Calu3 (cell line): ENCODE measurements at regions not wholly inside any gene's neighbourhood (a gene's known extent, or its start where the extent isn't known, plus 50 kb on each side); places are given as distances from the start of the nearest gene placed in this dataset.

Source experiments
- BruUV-seq: library from RNA; stranded (reverse); fragments of 400-500 nt; replicated peaks from 2 replicates; lab custom pipeline; 2021; lab: Mats Ljungman, UMichigan
- CTCF ChIA-PET: fragments of 300-600 bp; sonication (Branson Sonifier 250); formaldehyde crosslinking; loops from one replicate; lab custom pipeline; 2022; ENCODE audit warnings: antibody characterized with exemption; lab: Charles Lee
- DNase-seq: peaks from one replicate; pipeline ENCODE4 v3.0.0; 2022
- H3K27ac Mint-ChIP-seq: one replicate; pipeline ENCODE4 v1.8.0; 2022; ENCODE audit warnings: mixed read lengths; ENCODE audit not compliant: unreplicated experiment
- H3K27me3 Mint-ChIP-seq: one replicate; pipeline ENCODE4 v1.8.0; 2022; ENCODE audit warnings: mixed read lengths; ENCODE audit not compliant: unreplicated experiment
- H3K36me3 Mint-ChIP-seq: one replicate; pipeline ENCODE4 v1.8.0; 2022; ENCODE audit warnings: mild to moderate bottlenecking, moderate library complexity, mixed read lengths; ENCODE audit not compliant: insufficient read depth, unreplicated experiment
- H3K4me1 Mint-ChIP-seq: one replicate; pipeline ENCODE4 v1.8.0; 2022; ENCODE audit warnings: mild to moderate bottlenecking, low read depth, mixed read lengths; ENCODE audit not compliant: unreplicated experiment
- H3K4me3 Mint-ChIP-seq: one replicate; pipeline ENCODE4 v1.8.0; 2022; ENCODE audit warnings: mild to moderate bottlenecking, low read depth, moderate library complexity, mixed read lengths; ENCODE audit not compliant: unreplicated experiment
- H3K9me3 Mint-ChIP-seq: one replicate; pipeline ENCODE4 v1.8.0; 2022; ENCODE audit warnings: low read depth, mixed read lengths; ENCODE audit not compliant: unreplicated experiment
- intact Hi-C: fragments of 100-400 bp; cut with micrococcal nuclease; formaldehyde crosslinking; loops from one replicate; pipeline ENCODE4 v1.10.0; 2022; ENCODE audit not compliant: unreplicated experiment
- TF ChIP-seq, protein P1 (sequence below): fragments of 200-600 bp; IDR thresholded peaks from one replicate; pipeline ENCODE4 v1.8.0; 2022; ENCODE audit warnings: antibody characterized with exemption; ENCODE audit not compliant: unreplicated experiment

DNA sequence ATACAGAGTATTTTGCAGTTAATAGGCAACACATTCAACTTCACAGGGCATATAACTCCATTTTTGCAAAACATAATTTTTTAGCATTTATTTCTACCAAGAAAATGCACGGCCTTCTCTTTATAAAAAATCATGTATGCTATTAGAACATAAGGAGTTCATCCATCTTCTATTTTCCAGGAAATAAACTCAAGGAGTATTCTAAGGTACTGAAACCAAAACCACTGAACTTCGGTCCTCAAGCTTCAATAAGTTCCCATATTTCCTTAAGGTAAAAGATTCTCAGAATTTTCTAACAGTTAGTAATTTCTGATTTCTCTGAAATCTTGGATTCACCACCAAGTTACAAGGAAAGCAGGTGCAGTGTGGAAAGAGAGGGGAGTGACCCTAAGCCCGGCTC is 113.3 kb upstream of the DIO2 start:
- no peaks in the 10 kb centered on the region for H3K4me1 Mint-ChIP-seq
- H3K27ac Mint-ChIP-seq = no peak overlapping the region
- no peak for DNase-seq
- H3K9me3 Mint-ChIP-seq = no peaks in the 10 kb centered on the region
- intact Hi-C loops = no loop called here
- no peaks in the 10 kb centered on the region for H3K27me3 Mint-ChIP-seq
- CTCF ChIA-PET = no interaction called here
- H3K36me3 Mint-ChIP-seq = no peaks in the 10 kb centered on the region
- TF ChIP-seq, protein P1, sequence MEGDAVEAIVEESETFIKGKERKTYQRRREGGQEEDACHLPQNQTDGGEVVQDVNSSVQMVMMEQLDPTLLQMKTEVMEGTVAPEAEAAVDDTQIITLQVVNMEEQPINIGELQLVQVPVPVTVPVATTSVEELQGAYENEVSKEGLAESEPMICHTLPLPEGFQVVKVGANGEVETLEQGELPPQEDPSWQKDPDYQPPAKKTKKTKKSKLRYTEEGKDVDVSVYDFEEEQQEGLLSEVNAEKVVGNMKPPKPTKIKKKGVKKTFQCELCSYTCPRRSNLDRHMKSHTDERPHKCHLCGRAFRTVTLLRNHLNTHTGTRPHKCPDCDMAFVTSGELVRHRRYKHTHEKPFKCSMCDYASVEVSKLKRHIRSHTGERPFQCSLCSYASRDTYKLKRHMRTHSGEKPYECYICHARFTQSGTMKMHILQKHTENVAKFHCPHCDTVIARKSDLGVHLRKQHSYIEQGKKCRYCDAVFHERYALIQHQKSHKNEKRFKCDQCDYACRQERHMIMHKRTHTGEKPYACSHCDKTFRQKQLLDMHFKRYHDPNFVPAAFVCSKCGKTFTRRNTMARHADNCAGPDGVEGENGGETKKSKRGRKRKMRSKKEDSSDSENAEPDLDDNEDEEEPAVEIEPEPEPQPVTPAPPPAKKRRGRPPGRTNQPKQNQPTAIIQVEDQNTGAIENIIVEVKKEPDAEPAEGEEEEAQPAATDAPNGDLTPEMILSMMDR = no peak
- BruUV-seq = no TSS peak
- H3K4me3 Mint-ChIP-seq = no peak overlapping the region

DNA sequence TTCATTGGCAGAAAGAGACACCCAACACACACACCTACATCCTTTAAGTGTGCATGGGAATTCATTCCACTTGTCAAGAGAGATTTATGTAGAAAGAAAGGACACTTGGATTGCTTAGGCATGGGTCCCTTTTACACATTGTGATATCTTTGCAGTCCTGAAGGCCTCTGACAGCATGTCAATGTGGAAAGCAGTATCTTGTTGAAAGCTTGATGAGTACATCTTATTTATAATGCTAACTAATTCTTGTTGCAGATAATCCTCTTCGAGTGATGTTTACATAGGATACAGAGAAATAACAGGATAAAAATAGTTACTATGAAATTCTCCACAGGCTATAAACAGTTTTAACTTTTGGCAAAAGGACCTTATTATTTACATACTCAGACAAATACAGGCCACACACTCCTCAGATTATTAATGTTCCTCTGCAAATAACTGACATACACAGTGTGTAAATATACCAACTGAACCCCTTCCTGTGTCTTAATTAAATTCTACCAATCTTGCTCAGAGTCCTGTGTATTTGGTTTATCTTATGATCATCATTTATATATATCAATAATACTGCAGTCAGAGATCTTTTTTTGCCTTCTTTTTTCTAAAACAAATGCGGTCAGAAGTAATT is 111.8 kb upstream of the DIO2 start:
- no TSS peak for BruUV-seq
- no peaks in the 10 kb centered on the region for H3K4me1 Mint-ChIP-seq
- intact Hi-C loops = no loop called here
- DNase-seq = no peak
- peaks cover 4% of the 10 kb centered on the region for H3K9me3 Mint-ChIP-seq
- H3K27ac Mint-ChIP-seq = no peak overlapping the region
- no peaks in the 10 kb centered on the region for H3K27me3 Mint-ChIP-seq
- TF ChIP-seq, protein P1 = no peak
- no peak overlapping the region for H3K4me3 Mint-ChIP-seq
- CTCF ChIA-PET = no interaction called here
- H3K36me3 Mint-ChIP-seq = no peaks in the 10 kb centered on the region

DNA sequence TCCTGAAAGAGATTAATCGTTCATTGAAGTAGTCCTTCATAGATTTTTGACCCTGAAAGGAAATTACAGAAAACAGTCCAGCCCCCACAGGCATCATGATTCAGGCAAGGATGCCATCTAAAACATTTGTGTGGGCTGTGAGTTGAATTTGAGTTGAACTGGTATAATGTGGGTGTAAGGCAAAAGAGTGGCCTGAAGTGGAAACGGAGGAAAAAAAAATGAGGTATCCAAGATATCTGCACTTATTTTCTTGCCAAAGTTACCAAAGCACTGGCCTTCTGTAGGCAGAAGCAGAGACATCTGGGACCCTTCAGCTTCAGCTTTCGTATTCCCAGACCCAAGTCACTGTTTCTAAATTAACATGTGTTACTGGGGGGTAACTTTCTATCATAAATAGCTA is 105.1 kb upstream of the DIO2 start:
- H3K9me3 Mint-ChIP-seq = peaks cover 4% of the 10 kb centered on the region
- TF ChIP-seq, protein P1 = no peak
- no peaks in the 10 kb centered on the region for H3K27me3 Mint-ChIP-seq
- intact Hi-C loops = no loop called here
- no TSS peak for BruUV-seq
- no peaks in the 10 kb centered on the region for H3K4me1 Mint-ChIP-seq
- no peak for DNase-seq
- no peaks in the 10 kb centered on the region for H3K36me3 Mint-ChIP-seq
- no peak overlapping the region for H3K27ac Mint-ChIP-seq
- H3K4me3 Mint-ChIP-seq = no peak overlapping the region
- CTCF ChIA-PET = no interaction called here

DNA sequence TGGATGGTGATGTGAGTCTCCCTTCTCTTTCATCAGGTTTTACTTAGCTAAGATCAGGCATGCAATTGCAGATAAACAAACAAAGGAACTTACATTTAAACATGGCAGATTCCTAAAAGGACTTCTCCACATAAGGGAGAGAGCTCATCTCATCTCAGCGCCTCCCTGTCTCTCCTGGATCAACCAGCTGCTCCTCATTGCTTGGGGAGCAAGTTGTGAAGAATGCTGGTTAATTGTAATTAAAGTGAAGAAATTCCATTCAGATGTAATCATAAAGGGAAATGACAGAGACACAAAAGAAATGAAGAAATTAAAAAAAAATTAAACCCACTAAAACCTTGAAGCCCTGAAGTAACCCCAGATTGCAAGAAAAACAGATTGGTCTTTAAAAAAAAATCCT is 104.4 kb upstream of the DIO2 start:
- no peak for DNase-seq
- H3K27ac Mint-ChIP-seq = no peak overlapping the region
- TF ChIP-seq, protein P1 = no peak
- no peak overlapping the region for H3K4me3 Mint-ChIP-seq
- H3K27me3 Mint-ChIP-seq = peaks cover 2% of the 10 kb centered on the region
- CTCF ChIA-PET = no interaction called here
- no TSS peak for BruUV-seq
- intact Hi-C loops = no loop called here
- no peaks in the 10 kb centered on the region for H3K4me1 Mint-ChIP-seq
- peaks cover 4% of the 10 kb centered on the region for H3K9me3 Mint-ChIP-seq
- no peaks in the 10 kb centered on the region for H3K36me3 Mint-ChIP-seq
